GM19467 (cell line): ENCODE measurements at regions not wholly inside any gene's neighbourhood (a gene's known extent, or its start where the extent isn't known, plus 50 kb on each side); places are given as distances from the start of the nearest gene placed in this dataset.
"Not testable (repeated sequence)": the region's sequence is repeated elsewhere in the genome, so short reads cannot be mapped to it uniquely, and the experiment has no call there.

Experiments used
- ATAC-seq: cut with Tn5 transposase; IDR thresholded peaks from one replicate; pipeline ENCODE4 v1.9.1; 2021; ENCODE audit warnings: mild to moderate bottlenecking, moderate library complexity; ENCODE audit not compliant: unreplicated experiment

DNA sequence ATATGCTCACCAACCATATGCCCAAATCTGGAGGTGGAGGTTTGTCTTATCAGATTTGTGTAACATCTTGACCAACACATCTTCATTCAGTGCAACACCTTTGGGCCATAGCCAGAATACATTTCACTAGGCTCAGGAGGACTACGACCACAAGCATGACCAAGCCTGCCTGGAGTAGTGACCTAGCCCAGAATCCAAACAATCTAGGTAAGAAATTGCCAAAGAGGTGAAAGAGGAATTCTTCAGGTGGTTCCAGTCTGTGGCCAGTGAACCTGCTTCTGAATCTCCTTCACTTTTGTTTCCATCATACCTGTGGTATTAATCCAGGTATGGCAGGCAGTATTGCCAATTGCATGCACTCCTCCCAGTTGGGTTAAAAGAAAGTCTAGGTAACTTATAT is 112.8 kb upstream of the RAB18 start:
- no peak for ATAC-seq

GRCh38 chr10:27390681-27391080 is 113.4 kb upstream of the RAB18 start:
- ATAC-seq, result no peak

DNA sequence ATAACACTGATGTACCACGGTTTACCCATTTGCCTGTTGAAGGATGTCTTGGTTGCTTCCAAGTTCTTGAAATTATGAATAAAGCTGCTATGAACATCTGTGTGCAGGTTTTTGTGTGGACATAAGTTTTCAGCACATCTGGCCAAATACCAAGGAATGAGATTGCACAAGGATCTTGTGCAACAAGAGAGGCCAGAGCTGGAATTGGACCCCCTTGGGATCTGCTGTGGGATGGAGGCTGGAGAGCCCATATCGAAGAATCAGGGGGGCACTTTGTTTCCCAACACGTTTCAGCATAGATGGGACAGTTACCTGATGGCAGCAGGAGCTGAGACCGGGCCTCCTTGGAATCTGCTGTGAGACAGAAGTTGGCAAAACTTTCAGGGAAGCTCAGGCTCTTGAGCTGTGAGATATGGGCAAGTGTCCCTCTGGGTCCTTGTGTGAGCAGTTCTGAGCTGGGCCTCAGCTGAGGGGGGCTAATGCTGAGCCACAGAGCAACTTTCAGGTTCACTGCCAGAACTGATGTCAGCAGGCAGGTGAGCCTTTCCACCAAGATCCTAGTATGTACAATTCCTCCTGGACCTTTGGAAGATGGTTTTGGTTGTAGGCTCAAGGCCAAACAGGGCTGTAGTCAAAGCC is 115.2 kb upstream of the RAB18 start:
- no peak for ATAC-seq

- ATAC-seq, result no peak
These were observed 120.2 kb upstream of the RAB18 start for GRCh38 chr10:27383595-27384542.

DNA sequence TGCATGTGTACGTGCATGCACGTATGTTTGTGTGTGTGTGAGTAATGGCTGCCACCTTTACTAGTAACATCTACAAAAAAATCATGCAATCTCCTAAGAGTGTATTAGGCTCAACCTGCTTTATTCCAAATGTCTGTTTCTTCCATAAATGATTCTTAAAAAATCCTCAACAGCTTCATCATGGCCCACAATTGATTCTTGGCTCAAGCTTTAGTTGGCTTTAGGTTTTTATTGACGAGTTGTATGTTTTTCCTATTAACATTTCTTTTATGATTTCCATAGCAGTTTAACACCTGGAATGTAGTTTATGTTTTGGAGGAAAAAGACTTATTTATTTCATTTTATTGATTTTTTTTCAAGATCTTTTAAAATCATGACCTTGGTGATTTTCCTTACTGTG is 121.9 kb upstream of the RAB18 start:
- ATAC-seq, result no peak

DNA sequence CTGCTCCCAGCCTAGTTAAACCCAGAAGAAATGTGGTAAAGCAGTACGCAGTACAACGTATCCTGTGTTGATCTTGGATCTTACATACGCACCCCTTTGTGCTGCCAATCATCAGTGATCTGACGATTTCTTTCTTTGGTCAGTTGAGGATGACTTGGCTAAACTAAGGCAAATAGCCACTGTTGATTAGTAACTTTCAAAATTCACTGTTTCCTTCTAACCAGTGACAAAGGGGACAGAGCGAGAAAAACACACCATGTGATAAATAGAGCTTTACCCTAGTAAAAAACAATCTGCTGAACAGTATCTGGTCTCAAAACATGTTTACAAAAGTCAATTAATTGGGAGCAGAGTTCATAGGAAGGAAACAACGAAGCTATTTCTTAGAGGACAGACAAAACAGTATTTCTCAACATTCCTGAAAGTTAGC is 123.2 kb upstream of the RAB18 start:
- ATAC-seq, result no peak

DNA sequence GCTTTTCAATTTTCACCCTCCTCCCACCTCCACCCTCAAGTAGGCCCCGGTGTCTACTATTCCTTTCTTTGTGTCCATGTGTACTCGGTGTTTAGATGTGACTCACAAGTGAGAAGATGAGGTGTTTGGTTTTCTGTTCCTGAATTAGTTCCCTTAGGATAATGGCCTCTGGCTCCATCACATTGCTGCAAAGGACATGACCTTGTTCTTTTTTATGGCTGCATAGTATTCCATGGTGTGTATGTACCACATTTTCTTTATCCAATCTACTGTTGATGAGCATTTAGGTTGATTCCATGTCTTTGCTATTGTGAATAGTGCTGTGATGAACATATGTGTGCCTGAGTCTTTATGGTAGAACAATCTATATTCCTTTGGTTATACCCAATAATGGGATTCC is 125.1 kb upstream of the RAB18 start:
- ATAC-seq, result not testable (repeated sequence)

- no peak for ATAC-seq
These were observed 130.4 kb upstream of the RAB18 start for GRCh38 chr10:27373566-27374160.

- no peak for ATAC-seq
These were observed 131.5 kb upstream of the ACBD5 start for GRCh38 chr10:27372095-27372494.

- ATAC-seq, result not testable (repeated sequence)
These were observed 130.8 kb upstream of the ACBD5 start for GRCh38 chr10:27371375-27371774.

DNA sequence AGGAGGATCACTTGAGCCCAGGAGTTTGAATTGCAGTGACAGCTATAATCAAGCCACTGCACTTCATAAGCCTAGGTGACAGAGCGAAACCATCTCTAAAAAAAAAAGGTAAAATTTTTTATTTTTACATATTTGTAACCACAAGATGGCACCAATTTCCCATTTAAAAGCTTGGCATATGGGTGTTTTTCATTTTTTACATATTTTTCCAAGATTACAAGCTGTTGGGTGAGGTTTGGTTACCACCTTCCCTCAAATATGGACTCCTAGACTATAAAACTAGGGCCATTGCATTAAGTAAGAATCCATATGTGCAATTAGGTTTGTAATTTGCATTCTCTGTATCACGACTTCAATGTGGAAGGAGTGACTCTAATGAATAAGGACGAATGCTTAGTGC is 129.3 kb upstream of the ACBD5 start:
- no peak for ATAC-seq

DNA sequence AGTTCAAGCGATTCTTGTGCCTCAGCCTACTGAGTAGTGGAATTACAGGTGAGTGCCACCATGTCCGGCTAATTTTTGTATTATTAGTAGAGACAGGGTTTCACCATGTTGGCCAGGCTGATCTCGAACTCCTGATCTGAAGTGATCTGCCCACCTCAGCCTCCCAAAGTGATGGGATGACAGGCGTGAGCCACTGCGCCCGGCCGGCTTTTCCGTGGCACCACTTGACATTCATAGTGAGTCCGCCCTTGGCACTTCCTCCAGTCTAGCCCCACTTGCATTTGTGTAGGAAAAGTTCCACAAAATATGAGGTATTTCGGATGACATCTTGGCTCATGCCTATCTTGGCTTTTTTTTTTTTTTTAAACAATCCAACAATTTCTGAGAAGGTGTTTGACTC is 128.1 kb upstream of the ACBD5 start:
- no peak for ATAC-seq

GRCh38 chr10:27366769-27367168 is 126.2 kb upstream of the ACBD5 start:
- ATAC-seq, result no peak

DNA sequence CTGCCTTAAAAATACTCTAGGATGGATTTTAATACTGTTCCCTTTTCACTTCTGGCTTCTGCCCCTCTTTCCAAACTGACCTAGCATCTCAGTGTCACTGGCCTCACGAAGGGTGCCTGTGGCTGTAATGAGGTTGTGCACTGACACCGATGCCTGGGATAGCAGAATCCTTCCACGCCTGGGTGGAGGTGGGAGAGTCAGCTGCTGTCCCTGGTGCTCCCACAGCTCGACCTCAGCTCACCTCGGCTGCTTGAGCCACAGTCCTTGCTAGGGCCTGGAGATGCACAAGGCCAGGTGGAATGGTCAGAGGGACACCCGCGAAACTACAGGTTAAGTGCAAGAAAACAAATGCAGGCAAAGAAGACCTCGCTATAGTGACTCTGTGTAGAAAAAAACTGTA is 123.4 kb upstream of the ACBD5 start:
- no peak for ATAC-seq

DNA sequence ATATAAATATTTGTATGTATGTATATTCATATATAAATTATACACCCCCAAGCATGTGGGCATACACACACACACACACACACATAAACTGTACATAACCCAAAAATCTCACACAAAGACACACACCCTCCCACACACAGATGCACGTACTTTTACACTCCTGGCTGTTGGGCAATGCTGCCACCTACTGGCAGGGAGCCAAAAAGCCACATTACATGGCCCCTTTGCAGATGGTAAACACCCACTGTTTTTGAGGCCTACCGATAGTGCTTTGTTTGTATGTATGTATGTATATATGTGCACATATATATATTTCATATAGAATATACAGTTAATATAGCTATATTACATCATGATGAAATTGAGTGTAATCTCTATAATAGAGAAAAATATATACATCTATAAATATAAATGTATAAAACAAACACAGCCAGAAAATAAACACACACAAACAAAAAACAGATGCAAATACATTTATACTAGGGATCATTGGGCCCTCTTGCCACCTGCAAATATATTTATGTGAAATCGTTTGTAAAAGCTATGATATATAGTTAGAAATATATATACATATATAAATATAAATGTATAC is 120.1 kb upstream of the ACBD5 start:
- peak; percentile 83 for ATAC-seq

- ATAC-seq, result no peak
These were observed 119.3 kb upstream of the ACBD5 start for GRCh38 chr10:27359792-27360355.

GRCh38 chr10:27356738-27357137 is 116.1 kb upstream of the ACBD5 start:
- ATAC-seq, result no peak

GRCh38 chr10:27355918-27356573 is 115.4 kb upstream of the ACBD5 start:
- no peak for ATAC-seq

- peak; percentile 92 for ATAC-seq
These were observed 114.2 kb upstream of the ACBD5 start for GRCh38 chr10:27354643-27355270.

DNA sequence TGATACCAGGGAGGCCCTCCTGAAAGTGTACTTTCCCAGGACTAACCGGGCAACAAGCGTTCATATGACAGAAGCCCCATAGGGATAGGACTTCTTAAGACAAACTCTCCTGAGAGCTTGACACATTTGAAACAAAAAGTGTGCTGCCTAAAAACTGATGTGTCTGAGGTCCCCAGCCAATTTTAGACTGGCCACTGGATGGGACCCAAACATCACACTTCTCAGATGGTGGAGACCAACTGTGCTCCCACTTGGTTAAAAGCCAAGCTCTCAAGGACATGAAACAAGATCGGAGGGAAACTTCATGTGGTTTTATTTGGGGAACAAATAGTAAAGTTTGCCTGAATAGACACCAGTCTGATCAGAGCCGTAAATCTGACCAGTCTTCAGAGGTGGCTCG is 113.5 kb upstream of the ACBD5 start:
- ATAC-seq, result peak; percentile 9
